HCT116 (cell line): ENCODE measurements at regions not wholly inside any gene's neighbourhood (a gene's known extent, or its start where the extent isn't known, plus 50 kb on each side); places are given as distances from the start of the nearest gene placed in this dataset.

Source experiments
- EZH2 ChIP-seq: fragments of 200-600 bp; sonication (generic); IDR thresholded peaks from 2 replicates; pipeline ENCODE4 v1.6.1; 2017; ENCODE audit warnings: antibody characterized with exemption, mixed run types
- EZH2phosphoT487 ChIP-seq: fragments of 200-600 bp; IDR thresholded peaks from 2 replicates; pipeline ENCODE4 v1.6.1; 2018; ENCODE audit warnings: antibody characterized with exemption, borderline replicate concordance
- TF ChIP-seq, protein P1 (sequence below), 3 experiments: fragments of 200-600 bp in 1 of 3; sonication (generic) in 1 of 3; IDR thresholded peaks in 2 of 3; conservative IDR thresholded peaks in 1 of 3; 2 replicates each; pipeline ENCODE4 v1.5.1; 2012 to 2017; ENCODE audit warnings: low read depth in 2 of 3, low read length in 2 of 3, antibody characterized with exemption in 1 of 3, borderline replicate concordance in 1 of 3, control low read depth in 1 of 3, mild to moderate bottlenecking in 1 of 3, mixed read lengths in 1 of 3, mixed run types in 1 of 3, moderate library complexity in 1 of 3; ENCODE audit not compliant: insufficient read depth in 1 of 3

DNA sequence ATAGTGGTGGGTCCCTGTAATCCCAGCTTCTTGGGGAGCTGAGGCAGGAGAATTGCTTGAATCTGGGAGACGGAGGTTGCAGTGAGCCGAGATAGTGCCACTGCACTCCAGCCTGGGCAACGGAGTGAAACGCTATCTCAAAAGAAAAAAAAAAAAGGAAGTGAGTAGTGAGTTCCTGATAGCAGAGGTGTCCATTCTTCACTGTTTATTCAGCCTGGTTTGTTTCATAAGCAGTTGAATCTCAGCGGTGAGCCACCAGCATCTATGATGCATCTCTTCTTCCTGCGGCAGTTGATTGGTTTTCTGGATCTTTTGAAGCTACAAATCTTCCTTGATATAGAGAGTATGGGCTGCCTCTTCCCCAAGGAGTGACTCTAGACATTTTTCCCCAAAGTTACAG, 316.1 kb upstream of the MTPN start:
- TF ChIP-seq, protein P1, sequence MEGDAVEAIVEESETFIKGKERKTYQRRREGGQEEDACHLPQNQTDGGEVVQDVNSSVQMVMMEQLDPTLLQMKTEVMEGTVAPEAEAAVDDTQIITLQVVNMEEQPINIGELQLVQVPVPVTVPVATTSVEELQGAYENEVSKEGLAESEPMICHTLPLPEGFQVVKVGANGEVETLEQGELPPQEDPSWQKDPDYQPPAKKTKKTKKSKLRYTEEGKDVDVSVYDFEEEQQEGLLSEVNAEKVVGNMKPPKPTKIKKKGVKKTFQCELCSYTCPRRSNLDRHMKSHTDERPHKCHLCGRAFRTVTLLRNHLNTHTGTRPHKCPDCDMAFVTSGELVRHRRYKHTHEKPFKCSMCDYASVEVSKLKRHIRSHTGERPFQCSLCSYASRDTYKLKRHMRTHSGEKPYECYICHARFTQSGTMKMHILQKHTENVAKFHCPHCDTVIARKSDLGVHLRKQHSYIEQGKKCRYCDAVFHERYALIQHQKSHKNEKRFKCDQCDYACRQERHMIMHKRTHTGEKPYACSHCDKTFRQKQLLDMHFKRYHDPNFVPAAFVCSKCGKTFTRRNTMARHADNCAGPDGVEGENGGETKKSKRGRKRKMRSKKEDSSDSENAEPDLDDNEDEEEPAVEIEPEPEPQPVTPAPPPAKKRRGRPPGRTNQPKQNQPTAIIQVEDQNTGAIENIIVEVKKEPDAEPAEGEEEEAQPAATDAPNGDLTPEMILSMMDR (IDR thresholded peaks at IDR 0.05 in 2 of 3, conservative IDR thresholded peaks at IDR 0.05 in 1 of 3; ENCODE audit: borderline replicate concordance in 1 of 3, insufficient read depth in 1 of 3, low read depth in 2 of 3, low read length in 2 of 3): no peak
- TF ChIP-seq EZH2: no peak
- TF ChIP-seq EZH2phosphoT487: no peak
